ENCODE measurements at regions not wholly inside any gene's neighbourhood (a gene's known extent, or its start where the extent isn't known, plus 50 kb on each side); places are given as distances from the start of the nearest gene placed in this dataset.

- DNase-seq: no peak
These were observed 559.6 kb upstream of the DAB1 start for GRCh38 chr1:57983441-57983840.

- no peak for DNase-seq
These were observed 559.0 kb upstream of the DAB1 start for GRCh38 chr1:57982852-57983251.

- no peak for DNase-seq
These were observed 552.4 kb upstream of the DAB1 start for GRCh38 chr1:57976216-57976615.

- DNase-seq: no peak
These were observed 544.5 kb upstream of the DAB1 start for GRCh38 chr1:57968321-57968720.

- no peak for DNase-seq
These were observed 543.0 kb upstream of the DAB1 start for GRCh38 chr1:57966751-57967406.

GRCh38 chr1:57966340-57966739 lies 542.5 kb upstream of the DAB1 start:
- DNase-seq: no peak

- no peak for DNase-seq
These were observed 539.7 kb upstream of the DAB1 start for GRCh38 chr1:57963581-57963980.

- DNase-seq: no peak
These were observed 535.8 kb upstream of the DAB1 start for GRCh38 chr1:57959531-57960241.

GRCh38 chr1:57957576-57957975 lies 533.7 kb upstream of the DAB1 start:
- DNase-seq: no peak

GRCh38 chr1:57951390-57951789 lies 527.5 kb upstream of the DAB1 start:
- no peak for DNase-seq

- DNase-seq: no peak
These were observed 525.3 kb upstream of the DAB1 start for GRCh38 chr1:57949168-57949567.

GRCh38 chr1:57947471-57947870 lies 523.6 kb upstream of the DAB1 start:
- DNase-seq: no peak

- DNase-seq: no peak
These were observed 521.2 kb upstream of the DAB1 start for GRCh38 chr1:57945045-57945444.

GRCh38 chr1:57943365-57943764 lies 519.5 kb upstream of the DAB1 start:
- no peak for DNase-seq

GRCh38 chr1:57934745-57935144 lies 510.9 kb upstream of the DAB1 start:
- DNase-seq: no peak

- no peak for DNase-seq
These were observed 503.1 kb upstream of the DAB1 start for GRCh38 chr1:57927003-57927402.

- no peak for DNase-seq
These were observed 502.2 kb upstream of the DAB1 start for GRCh38 chr1:57926025-57926552.

GRCh38 chr1:57925226-57925625 lies 501.4 kb upstream of the DAB1 start:
- DNase-seq: no peak

- DNase-seq: no peak
These were observed 498.3 kb upstream of the DAB1 start for GRCh38 chr1:57922130-57922529.

GRCh38 chr1:57916041-57916440 lies 492.2 kb upstream of the DAB1 start:
- DNase-seq: no peak

- no peak for DNase-seq
These were observed 487.6 kb upstream of the DAB1 start for GRCh38 chr1:57911427-57911826.

GRCh38 chr1:57910782-57911181 lies 486.9 kb upstream of the DAB1 start:
- DNase-seq: no peak

- DNase-seq: no peak
These were observed 486.4 kb upstream of the DAB1 start for GRCh38 chr1:57910305-57910704.

- DNase-seq: no peak
These were observed 484.5 kb upstream of the DAB1 start for GRCh38 chr1:57908147-57908890.
